ENCODE measurements at regions not wholly inside any gene's neighbourhood (a gene's known extent, or its start where the extent isn't known, plus 50 kb on each side); places are given as distances from the start of the nearest gene placed in this dataset.

GRCh38 chr15:69797615-69798014 is 300.1 kb downstream of the TLE3 start:
- TF ChIP-seq CTCF (IDR thresholded peaks at IDR 0.05; ENCODE audit: insufficient read depth, missing control alignments), result no peak
- FAIRE-seq (no peak), DNase-seq (ENCODE audit: insufficient read length, low spot score) (no peak)

- FAIRE-seq (no peak), DNase-seq (ENCODE audit: insufficient read length, low spot score) (no peak)
- TF ChIP-seq CTCF (IDR thresholded peaks at IDR 0.05; ENCODE audit: insufficient read depth, missing control alignments), result no peak
Observed at GRCh38 chr15:69798481-69799250, 299.1 kb downstream of the TLE3 start.

- no peak for TF ChIP-seq CTCF (IDR thresholded peaks at IDR 0.05; ENCODE audit: insufficient read depth, missing control alignments)
- DNase-seq (ENCODE audit: insufficient read length, low spot score), result no peak
Observed at GRCh38 chr15:69801144-69801543, 296.6 kb downstream of the TLE3 start.

GRCh38 chr15:69802432-69802831 is 295.3 kb downstream of the TLE3 start:
- no peak for TF ChIP-seq CTCF (IDR thresholded peaks at IDR 0.05; ENCODE audit: insufficient read depth, missing control alignments)
- DNase-seq (ENCODE audit: insufficient read length, low spot score) (no peak), FAIRE-seq (no peak)

More at GRCh38 chr15:69801144-69801543, 296.6 kb downstream of the TLE3 start:
- no peak for FAIRE-seq

- no peak for FAIRE-seq
- no peak for DNase-seq (ENCODE audit: insufficient read length, low spot score)
- TF ChIP-seq CTCF (IDR thresholded peaks at IDR 0.05; ENCODE audit: insufficient read depth, missing control alignments), result no peak
Observed at GRCh38 chr15:69804786-69805185, 292.9 kb downstream of the TLE3 start.

GRCh38 chr15:69805248-69805953 is 292.3 kb downstream of the TLE3 start:
- DNase-seq (ENCODE audit: insufficient read length, low spot score) (no peak), FAIRE-seq (no peak)
- no peak for TF ChIP-seq CTCF (IDR thresholded peaks at IDR 0.05; ENCODE audit: insufficient read depth, missing control alignments)

Measured in D721Med (cell line).